ENCODE measurements at regions not wholly inside any gene's neighbourhood (a gene's known extent, or its start where the extent isn't known, plus 50 kb on each side); places are given as distances from the start of the nearest gene placed in this dataset.

- no peak for TF ChIP-seq CTCF (conservative IDR thresholded peaks at IDR 0.05)
- TF ChIP-seq ZFX (IDR thresholded peaks at IDR 0.05), result no peak
Measured at GRCh38 chr4:157821814-157822213, 351.0 kb downstream of the GASK1B start.

Data from C4-2B (cell line).